MM.1S (cell line): ENCODE measurements at regions not wholly inside any gene's neighbourhood (a gene's known extent, or its start where the extent isn't known, plus 50 kb on each side); places are given as distances from the start of the nearest gene placed in this dataset.

ENCODE experiments used
- CTCF ChIP-seq: fragments of 300-600 bp; sonication (generic); IDR thresholded peaks from 2 replicates; pipeline ENCODE4 v1.5.1; 2016; ENCODE audit warnings: antibody characterized with exemption, low read length, mixed read lengths
- EZH2 ChIP-seq: fragments of 300-600 bp; sonication (generic); optimal IDR thresholded peaks from 2 replicates; pipeline ENCODE3; 2017; ENCODE audit warnings: low read depth, mild to moderate bottlenecking, antibody characterized with exemption, low read length, mixed read lengths
- EZH2phosphoT487 ChIP-seq: fragments of 300-600 bp; sonication (generic); IDR thresholded peaks from 2 replicates; pipeline ENCODE4 v1.6.1; 2018; ENCODE audit warnings: antibody characterized with exemption, low read length

- TF ChIP-seq CTCF (no peak), EZH2phosphoT487 (no peak), EZH2 (no peak)
These were observed 227.2 kb downstream of the FAM76B start for GRCh38 chr11:95562196-95562921.
